IPS-20b (cell line): ENCODE measurements at regions not wholly inside any gene's neighbourhood (a gene's known extent, or its start where the extent isn't known, plus 50 kb on each side); places are given as distances from the start of the nearest gene placed in this dataset.

Experiments
- H3K27ac ChIP-seq: one replicate; pipeline ENCODE4 v1.5.1; 2013; ENCODE audit warnings: low read length
- H3K27me3 ChIP-seq: 2 replicates; pipeline ENCODE4 v1.6.1; 2013; ENCODE audit warnings: mild to moderate bottlenecking, low read length, inconsistent platforms; ENCODE audit not compliant: insufficient read depth
- H3K36me3 ChIP-seq: 2 replicates; pipeline ENCODE4 v1.6.1; 2013; ENCODE audit warnings: low read depth, mild to moderate bottlenecking, inconsistent platforms, low read length, moderate library complexity; ENCODE audit not compliant: insufficient read depth
- H3K4me1 ChIP-seq: 2 replicates; pipeline ENCODE4 v1.6.1; 2013; ENCODE audit warnings: mild to moderate bottlenecking, control low read depth, inconsistent platforms, low read length, moderate library complexity; ENCODE audit not compliant: insufficient read depth
- H3K4me3 ChIP-seq: 2 replicates; pipeline ENCODE4 v1.5.1; 2013; ENCODE audit warnings: mild to moderate bottlenecking, low read length, inconsistent platforms
- H3K9ac ChIP-seq: 2 replicates; pipeline ENCODE4 v1.6.1; 2013; ENCODE audit warnings: low read depth, mild to moderate bottlenecking, inconsistent platforms, low read length, moderate library complexity
- H3K9me3 ChIP-seq: 2 replicates; pipeline ENCODE4 v1.6.1; 2013; ENCODE audit warnings: mild to moderate bottlenecking, low read depth, low read length, inconsistent platforms; ENCODE audit not compliant: insufficient read depth

GRCh38 chr4:4962928-4963327, 56.3 kb downstream of the CYTL1 start:
- Histone ChIP-seq H3K36me3 (no peaks in the 10 kb centered on the region), H3K4me1 (no peaks in the 10 kb centered on the region), H3K9ac (no peak overlapping the region), H3K4me3 (no peak overlapping the region), H3K27me3 (no peaks in the 10 kb centered on the region), H3K27ac (no peak overlapping the region), H3K9me3 (peaks cover 34% of the 10 kb centered on the region)
